Hematopoietic multipotent progenitor cell treated with erythropoietin and hydrocortisone succinate and interleukin-3 and kit ligand, for 4 days (in vitro differentiated cells): ENCODE measurements at regions not wholly inside any gene's neighbourhood (a gene's known extent, or its start where the extent isn't known, plus 50 kb on each side); places are given as distances from the start of the nearest gene placed in this dataset.
A peak's percentile ranks its signal among the peaks of the same experiment; 100 is the strongest.
"Not testable (repeated sequence)": the region's sequence is repeated elsewhere in the genome, so short reads cannot be mapped to it uniquely, and the experiment has no call there.

Experiments used
- DNase-seq: peaks from one replicate; pipeline ENCODE4 v3.0.0-alpha.2; 2015

DNA sequence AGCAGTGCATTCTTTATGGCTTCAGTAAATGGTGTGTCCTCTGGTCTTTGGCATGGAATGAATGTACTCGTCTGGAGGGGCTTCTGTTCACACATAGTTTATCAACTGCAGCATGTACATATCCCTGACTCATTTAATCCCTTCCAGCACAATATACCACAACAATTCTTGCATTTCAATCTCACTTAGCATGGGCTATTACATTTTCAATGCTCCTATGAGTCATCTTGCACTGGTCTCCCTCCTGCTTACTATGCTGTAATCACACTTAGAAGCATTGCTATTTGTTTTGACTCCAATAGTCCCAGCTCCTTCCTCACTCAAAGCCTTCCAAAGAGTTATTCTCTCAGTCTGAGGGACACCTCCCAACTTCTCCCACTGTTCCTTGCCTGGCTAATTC, 180.9 kb upstream of the NUDT10 start:
- no peak for DNase-seq

DNA sequence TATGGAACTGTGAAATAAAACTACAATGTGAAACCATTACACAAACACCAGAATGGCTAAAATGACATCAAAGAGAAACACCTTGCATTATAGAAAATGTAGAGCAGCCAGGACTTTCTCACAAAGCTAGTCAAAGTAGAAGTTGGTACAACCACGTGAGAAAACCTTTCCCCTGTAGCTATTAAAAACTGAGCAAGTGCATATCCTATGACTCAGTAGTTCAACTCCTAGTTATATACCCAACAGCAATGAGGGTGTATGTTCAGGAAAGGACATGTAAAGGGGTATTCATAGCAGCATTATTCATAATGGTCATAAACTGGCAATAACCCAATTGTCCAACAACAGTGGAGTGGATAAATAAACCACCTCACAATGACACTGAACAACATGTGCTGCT, 177.5 kb upstream of the NUDT10 start:
- DNase-seq = no peak

DNA sequence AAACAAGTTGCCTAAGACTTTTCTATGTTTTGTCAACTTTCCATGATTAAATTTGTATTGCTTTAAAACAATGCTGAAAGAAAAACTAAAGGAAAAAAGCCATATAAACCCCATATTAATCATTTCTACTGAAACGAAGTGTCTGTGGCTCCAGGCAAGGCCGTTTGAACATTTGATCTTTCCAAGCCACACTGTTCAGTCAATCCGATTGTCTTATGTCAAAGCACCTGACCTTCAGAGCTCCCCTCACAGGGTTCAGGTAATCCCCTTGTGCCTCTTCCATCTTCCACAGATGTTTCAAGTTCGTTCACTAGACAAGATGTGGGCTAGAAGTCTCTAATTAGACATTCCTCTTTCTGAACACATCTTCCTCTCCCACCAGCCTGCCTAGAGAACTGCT, 177.1 kb upstream of the NUDT10 start:
- no peak for DNase-seq

DNA sequence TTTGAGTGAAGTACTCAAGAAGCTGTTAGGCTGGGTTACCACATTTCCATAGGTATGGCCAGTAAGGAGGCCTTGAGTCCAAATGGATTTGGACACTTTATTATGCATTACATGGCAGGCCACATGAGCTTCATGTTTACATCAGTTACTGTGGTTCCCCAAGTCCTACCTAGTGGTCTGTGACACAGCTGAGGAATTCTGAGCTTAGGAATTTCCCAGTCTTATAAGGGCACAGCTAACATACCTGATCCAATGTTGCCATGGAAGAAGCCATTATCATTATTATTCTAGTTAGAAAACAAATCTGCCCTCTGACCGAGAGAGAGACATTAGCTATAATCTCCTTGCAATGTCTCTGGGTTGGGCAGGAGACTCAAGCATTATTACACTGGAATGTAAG, 174.4 kb upstream of the NUDT10 start:
- no peak for DNase-seq

DNA sequence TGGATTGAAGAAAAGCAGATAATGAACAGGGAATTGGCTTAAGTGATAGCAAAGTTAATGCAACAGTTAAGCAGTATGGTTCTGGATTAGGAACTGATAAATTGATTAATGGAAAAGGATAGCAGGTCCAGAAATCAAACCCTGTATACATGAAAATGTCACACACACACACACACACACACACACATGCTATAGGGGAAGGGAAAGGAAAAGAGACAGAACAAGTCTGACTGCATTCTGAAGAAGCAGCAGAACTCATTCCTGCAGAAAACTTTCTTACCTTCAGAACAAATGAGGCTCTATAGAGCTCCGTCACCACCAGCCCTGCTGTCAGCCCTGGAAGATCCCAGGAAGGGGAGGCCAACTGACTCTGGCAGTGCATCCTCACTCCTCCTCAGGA, 173.2 kb upstream of the NUDT10 start:
- DNase-seq = not testable (repeated sequence)

DNA sequence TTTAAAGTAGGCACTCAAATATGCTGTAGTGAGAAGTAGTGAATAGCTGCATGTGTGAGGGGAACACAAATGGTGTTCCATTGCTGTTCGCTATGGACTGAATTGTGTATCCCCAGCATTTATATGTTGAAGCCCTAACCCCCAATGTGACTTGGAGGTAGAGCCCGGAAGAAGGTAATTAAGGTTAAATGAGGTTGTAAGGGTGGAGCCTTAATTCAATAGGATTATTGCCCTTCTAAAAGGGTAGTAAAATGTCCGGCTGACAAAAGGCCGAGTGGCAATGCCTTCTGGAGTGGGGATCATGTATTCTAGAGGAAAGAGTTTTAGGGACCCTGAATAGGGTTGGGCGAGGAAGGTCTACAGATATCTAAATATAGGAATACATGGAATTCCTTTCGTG, 168.9 kb upstream of the NUDT10 start:
- no peak for DNase-seq

DNA sequence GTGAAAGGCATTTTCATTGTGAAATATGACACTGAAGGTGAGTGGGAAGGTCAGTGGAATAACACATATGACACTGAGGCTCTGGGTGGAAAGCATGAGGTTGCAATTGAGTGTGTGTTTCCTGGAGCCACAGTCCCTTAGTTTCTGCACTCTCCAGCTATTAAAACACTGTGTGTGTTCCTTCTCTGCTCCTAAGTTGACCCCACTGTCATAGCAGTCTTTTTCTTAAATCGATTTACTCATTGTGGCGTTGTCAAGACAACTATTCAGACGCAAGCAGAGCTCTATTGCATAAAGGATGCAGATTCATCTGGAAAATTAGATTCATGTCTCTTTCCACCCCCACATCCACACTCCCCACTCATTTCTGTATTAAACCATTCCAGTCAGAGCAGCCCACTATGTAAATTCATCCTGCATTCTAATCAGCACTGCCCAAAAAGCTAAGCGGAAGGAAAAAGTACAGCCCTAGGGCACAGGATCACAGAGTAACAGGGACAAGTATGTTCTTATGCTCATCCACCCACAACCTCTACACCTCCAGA, 154.2 kb upstream of the NUDT10 start:
- DNase-seq = not testable (repeated sequence)

DNA sequence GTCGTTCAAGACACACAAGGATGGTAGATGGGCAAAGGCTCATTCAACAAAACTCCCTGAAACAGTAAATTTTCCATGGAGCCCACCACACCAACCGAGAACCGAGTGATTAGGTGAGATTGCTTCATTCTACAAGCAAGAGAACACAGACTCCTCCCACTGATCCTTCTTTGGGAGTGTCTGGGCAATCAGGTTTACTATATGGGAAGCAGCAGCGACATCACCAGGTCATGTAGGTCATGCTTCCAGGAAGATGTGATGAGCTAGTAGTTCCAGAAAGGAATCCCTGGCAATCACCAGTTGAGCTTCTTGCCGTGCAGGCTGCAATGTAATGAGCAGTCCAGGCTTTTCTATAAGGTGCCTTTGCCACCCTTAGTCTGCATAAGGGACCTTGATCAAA, 152.8 kb upstream of the NUDT10 start:
- not testable (repeated sequence) for DNase-seq

DNA sequence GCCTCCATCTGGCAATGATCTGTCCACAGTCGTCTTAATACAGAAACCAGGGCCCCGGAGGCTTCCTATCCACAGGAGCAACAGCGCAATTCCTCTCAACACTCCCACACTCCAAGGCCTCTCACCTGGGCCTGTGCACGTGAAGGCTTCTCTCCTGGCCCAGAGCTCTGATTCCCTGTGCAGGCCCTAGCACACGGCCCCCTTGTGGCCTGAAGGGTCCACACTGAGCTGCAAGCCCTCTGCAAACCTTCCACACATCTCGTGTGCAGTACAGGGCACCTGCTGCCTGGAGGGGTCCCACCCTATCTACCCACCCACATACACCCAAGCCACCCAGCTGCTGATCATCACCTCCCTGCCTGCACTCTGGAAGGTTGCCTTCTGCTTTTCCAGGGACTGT, 150.1 kb upstream of the NUDT10 start:
- no peak for DNase-seq

DNA sequence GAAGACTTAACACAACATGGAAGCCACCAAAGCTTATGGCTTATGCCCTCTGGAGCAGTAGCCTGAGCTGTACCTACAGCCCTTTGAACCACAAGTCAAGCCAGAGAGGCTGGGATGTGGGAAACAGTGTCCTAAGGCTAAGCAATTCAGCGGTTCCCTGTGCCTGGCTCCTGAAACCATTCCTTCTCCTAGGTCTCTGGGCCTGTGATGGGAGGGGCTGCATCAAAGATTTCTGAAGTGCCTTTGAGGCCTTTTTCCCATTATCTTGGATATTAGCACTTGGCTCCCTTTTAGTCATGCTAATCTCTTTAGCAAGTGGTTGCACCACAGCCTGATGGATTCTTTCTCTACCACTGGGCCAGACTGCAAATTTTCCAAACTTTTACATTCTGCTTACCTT, 140.5 kb upstream of the NUDT10 start:
- DNase-seq = no peak

DNA sequence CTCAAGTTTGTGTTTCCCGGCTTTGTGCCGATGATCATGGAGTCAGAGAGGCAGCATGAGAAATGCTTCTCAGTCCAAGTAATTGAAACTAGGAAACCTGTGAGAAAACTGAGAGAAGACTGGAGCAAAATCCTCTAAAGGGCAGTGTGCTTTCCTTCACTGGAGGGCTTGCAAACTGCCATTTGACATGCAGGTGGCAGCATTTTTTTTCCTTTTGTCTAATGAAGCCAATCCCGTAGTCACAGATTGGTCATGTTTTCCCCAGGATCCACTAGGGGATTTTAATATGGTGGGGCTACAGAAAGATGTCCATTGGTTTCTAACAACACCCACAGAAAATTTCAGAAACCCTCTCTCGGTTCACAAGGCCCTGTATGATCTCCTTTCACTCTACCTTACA, 117.4 kb upstream of the NUDT10 start:
- peak; percentile 4 for DNase-seq

DNA sequence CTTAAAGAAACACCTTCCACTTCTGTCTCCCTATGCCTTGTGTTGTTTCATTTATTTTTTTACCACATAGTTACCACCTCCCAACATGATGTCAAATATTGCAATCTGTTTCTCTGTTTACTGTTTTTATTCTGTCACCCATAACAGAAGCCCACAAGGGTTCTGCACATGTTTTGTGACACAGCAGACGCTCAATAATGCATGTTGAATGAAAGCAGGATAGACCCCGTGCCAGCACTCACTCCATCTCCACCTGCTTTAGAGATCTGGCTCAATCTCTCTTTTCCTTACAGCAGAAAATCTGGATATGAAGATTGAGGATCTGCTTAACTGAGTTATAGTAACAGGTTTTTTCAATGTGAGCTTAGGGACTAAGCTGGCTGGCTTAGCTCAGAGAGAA, 116.8 kb upstream of the NUDT10 start:
- DNase-seq = no peak

DNA sequence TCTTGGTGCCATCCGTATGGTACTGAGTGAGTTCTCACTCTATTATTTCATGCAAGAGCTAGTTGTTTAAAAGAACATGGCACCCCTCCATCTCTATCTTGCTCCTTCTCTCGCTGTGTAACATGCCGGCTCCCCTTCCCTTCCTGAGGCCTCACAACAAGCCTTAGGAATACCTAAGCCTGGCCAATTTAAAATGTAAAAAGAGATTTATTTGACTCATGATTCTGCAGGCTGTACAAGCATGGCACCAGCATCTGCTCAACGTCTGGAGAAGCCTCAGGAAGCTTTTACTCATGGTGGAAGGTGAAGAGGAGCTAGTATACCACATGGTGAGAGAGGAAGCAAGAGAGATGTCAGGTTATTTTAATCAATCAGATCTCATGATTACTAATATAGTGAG, 90.4 kb upstream of the NUDT10 start:
- DNase-seq = no peak

DNA sequence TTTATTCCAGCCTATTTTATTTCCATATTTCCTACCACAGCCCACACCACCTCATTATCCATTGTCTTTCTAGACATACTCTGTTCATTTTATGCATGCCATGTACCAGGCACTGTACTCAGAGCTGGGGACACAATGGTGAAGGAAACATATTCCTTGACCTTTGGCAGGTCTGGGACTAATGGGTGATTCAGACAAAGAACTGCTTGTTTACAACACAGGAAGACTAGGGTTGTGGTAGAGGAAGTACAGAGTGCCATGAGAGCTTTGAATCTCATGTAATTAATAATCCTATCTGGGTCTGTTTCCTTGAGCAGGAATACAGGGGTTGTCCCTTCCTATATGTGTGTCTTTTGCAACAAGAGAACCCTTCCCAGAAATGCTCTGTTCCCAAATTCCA, 75.1 kb upstream of the NUDT10 start:
- DNase-seq = no peak

DNA sequence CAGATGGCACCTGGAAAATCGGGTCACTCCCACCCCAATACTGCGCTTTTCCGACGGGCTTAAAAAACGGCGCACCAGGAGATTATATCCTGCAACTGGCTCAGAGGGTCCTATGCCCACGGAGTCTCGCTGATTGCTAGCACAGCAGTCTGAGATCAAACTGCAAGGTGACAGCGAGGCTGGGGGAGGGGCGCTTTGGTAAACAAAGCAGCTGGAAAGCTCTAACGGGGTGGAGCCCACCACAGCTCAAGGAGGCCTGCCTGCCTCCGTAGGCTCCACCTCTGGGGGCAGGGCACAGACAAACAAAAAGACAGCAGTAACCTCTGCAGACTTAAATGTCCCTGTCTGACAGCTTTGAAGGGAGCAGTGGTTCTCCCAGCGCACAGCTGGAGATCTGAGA, 70.4 kb upstream of the NUDT10 start:
- not testable (repeated sequence) for DNase-seq

DNA sequence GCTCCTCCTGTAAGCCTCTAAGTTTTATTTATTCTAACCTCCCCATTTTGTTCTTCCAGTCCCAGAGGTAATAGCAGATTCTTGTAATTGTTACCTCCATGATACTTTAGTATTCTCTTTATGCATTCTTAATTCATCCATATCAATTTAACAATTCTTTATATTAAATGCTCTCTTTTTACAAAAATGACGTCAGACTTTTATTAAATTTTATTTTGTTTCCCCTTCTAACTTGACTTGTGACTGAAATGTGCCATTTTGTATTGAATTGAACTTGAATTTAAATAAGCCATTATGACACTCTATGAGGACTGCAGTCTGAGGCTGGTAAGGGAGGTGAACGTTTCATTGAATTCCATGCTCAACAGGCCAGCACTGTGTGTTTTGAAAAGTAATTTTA, 60.0 kb upstream of the NUDT10 start:
- no peak for DNase-seq

DNA sequence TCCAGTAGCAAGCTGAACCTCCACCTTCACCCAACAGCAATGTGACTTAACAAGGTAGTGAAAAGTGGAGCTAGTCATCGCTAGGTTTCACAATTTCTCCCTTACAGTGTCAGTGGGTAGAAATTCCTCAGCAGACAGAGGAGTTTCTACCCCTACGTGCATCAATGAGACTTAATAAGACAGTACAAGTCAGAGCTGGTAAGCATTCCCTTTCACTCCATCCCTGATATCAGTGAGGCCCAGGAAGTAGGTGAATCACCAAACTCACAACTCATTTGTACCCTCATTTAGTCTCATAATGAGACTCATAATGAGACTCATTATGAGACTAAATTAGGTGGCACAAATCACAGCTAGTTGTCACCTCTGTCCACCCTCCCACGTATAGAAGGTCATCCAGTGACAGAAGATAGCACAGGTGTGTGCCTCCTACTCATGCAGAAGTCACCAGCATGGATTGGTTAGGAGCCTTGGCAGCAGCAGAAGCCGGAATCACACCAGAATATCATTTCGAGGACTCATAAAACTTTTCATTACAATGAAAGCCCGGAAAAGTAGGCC, 50.8 kb upstream of the NUDT10 start:
- DNase-seq = no peak
